ENCODE measurements at regions not wholly inside any gene's neighbourhood (a gene's known extent, or its start where the extent isn't known, plus 50 kb on each side); places are given as distances from the start of the nearest gene placed in this dataset.
"Not testable (repeated sequence)": the region's sequence is repeated elsewhere in the genome, so short reads cannot be mapped to it uniquely, and the experiment has no call there.

DNA sequence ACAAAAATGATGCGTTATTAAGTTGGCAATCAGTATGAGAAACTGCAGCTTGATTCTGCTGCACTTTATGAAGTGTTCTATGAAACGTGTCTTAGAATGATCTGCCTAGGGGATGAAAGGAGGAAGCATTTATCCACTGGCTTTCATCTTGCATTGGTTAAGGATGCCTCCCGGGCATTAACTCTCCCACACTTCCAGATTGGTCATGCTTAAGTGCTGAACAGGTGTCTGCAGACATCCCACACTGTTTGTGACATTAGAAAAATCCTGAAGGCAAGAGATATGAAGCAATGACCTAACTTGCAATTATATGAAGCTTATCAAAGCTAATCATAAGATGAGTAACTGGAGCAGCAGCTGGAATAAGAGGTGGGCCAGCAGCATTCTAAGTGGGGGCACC, 437.3 kb downstream of the NSUN3 start:
- DNase-seq (ENCODE audit: low read depth, low spot score): no peak

GRCh38 chr3:94507354-94507753, 444.5 kb downstream of the NSUN3 start:
- not testable (repeated sequence) for DNase-seq (ENCODE audit: low read depth, low spot score)

DNA sequence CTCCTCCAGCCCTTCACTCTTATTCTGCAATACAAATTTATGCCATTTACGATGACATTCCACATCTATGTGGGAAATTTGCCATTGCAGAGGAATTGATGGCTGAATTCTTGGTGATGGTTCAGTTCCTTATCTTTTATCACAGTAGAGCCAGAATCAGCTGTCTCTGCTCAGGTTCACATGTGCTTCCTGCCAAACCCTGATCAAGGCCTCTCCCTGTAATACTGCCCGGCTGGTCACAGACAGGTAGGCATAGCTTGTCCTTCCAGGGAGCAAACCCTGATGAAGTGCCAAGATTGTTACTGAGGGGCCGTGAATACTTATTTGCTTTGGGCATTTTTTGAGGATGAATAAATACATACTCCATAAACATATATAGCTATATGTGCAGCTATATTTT, 450.0 kb downstream of the NSUN3 start:
- no peak for DNase-seq (ENCODE audit: low read depth, low spot score)

GRCh38 chr3:94513600-94513999, 450.7 kb downstream of the NSUN3 start:
- DNase-seq (ENCODE audit: low read depth, low spot score): no peak

DNA sequence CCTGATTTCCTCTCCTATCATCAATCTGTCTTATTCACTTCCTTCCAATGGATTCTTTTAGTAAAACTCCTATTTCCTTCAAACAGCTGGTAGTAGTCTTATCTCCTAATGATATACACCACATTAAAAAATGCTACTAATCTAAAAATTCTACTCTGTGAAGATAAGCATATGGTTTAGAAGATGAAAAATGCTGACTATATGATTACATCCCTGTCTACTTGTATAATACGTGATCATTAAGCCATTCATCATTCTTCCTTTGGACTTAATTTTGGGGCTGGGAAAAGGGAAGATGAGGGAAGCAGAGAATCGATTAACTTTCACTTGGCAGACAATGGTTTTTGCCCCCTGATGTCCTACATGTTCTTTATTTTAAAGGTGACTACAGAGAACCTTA, 453.1 kb downstream of the NSUN3 start:
- no peak for DNase-seq (ENCODE audit: low read depth, low spot score)

DNA sequence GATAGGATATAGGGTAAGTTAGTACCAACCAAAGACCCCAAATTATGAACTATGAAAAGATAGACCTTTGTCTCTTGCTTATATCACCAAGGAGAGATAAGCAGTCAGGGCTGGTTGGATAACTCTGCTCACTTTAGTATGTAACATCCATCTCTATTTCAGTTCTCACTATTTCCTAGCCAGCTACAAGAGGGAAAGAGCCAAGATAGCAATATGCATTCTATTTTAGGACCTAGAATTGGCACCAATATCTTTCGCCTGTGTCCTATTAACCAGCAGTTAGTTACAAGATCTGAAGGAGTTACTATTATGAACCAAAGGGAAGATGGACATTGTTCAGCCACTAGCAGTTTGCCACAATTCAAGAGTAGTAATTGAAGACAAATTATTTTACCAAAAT, 457.5 kb downstream of the NSUN3 start:
- DNase-seq (ENCODE audit: low read depth, low spot score): no peak

DNA sequence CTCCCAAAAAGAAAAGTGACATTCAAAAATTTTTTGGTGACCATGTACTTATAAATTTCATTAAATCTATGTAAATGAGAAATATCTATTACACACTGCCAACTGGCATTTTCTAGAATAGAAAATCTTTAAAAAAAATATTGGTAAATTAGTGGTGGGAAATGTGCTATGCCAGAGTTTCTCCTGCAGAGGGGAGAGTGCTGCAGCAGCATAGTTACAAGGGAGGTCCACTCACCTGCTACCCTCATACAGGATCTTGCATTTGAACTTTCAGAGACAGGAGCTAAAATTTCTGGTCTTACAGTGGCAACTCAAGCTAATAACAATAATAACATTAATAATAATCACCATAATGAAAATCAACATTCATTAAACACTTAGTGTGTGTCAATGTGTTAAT, 459.6 kb downstream of the NSUN3 start:
- DNase-seq (ENCODE audit: low read depth, low spot score): no peak

- no peak for DNase-seq (ENCODE audit: low read depth, low spot score)
These were observed 461.4 kb downstream of the NSUN3 start for GRCh38 chr3:94524102-94524919.

DNA sequence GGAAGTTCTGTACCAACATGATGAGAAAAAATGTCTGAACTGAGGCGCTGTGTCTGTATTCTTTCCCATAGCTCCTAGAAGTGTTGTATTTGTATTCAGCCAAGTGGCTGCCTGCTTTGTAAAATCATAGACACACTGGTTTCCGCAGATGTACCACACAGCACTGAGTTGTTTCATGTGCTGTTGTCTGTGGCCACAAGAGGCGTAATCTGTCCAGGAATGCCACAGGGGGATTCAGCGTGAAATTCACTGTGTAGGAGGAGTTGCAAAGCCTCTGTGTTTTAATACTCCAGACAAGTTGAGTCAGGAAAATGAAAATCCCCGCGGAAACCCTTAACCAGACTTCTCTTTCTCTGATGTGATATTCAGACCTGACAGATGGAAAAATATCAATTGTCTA, 462.2 kb downstream of the NSUN3 start:
- DNase-seq (ENCODE audit: low read depth, low spot score): peak; percentile 17

DNA sequence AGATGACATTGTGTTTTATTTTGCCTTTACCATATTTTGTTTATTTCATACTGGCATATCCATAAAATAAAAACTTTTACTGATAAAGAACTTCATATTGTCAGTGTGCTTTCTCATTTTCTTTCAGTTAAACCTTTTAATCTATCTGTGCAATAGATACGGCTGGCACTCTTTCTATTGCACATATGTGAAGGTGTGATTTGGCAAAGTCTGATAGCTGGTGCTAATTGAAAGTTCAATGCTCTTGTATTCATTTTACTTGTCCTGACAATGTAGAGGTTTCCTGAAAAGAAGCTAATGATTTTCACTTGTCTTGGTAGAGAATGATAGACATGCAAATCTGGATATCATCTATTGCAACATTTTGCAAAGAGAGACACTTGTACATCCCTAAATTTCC, 467.0 kb downstream of the NSUN3 start:
- no peak for DNase-seq (ENCODE audit: low read depth, low spot score)

DNA sequence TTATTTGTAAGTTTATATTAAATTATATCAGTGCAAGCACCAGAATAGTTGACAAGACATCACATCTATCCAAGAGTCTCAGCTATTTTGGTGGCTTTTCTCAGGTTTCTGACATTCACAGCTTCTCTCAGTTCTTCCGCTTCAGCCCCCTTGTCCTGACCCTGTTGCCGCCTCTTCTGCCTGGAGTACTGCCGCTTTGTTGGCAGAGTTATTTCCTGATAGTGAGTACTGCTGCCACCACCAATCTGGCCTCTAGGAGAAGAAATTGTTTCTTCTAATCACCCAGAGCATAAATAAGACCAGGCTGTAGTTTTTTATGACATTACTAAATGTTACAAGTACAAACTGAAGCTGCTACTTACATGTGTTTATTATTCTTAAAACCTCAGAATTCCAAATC, 470.1 kb downstream of the NSUN3 start:
- DNase-seq (ENCODE audit: low read depth, low spot score): no peak

- DNase-seq (ENCODE audit: low read depth, low spot score): no peak
These were observed 477.1 kb downstream of the NSUN3 start for GRCh38 chr3:94539937-94540336.

DNA sequence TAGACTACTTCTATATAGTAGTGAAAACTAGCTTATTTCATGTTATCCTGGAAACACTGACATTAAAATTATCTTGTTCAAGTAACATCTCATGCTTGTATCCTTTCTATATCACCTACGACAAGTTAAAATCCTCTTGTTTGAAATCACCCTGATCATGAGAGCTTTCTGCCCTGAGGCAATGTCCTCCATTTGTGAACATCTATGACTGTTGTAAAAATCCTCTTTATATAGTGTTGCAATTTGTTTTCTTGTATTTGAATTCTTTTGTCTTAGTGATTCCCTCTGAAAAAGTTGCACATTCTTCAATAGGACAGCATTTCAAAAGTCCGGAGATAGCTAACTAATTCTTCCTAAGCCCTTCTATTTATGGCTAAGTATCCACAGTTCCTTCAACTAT, 480.3 kb downstream of the NSUN3 start:
- no peak for DNase-seq (ENCODE audit: low read depth, low spot score)

- no peak for DNase-seq (ENCODE audit: low read depth, low spot score)
These were observed 481.4 kb downstream of the NSUN3 start for GRCh38 chr3:94544131-94544789.

- DNase-seq (ENCODE audit: low read depth, low spot score): peak; percentile 20
These were observed 485.9 kb downstream of the NSUN3 start for GRCh38 chr3:94548581-94549316.

- DNase-seq (ENCODE audit: low read depth, low spot score): no peak
These were observed 498.2 kb downstream of the NSUN3 start for GRCh38 chr3:94561094-94561493.

GRCh38 chr3:94564247-94564646, 501.4 kb downstream of the NSUN3 start:
- DNase-seq (ENCODE audit: low read depth, low spot score): peak; percentile 6

DNA sequence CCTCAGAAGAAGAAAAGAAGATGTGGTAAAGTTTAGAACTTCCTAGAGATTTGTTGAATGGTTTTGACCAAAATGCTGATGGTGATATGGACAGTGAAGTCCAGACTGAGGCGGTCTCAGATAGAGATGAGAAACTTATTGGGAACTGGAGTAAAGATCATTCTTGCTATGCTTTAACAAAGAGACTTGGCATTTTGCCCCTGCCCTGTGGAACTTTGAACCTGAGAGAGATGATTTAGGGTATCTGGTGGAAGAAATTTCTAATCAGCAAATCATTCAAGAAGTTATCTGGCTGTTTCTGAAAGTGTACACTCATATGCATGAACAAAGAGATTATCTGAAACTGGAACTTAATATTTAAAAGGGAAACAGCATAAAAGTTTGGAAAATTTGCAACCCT, 505.2 kb downstream of the NSUN3 start:
- DNase-seq (ENCODE audit: low read depth, low spot score): no peak

- DNase-seq (ENCODE audit: low read depth, low spot score): no peak
These were observed 510.5 kb downstream of the NSUN3 start for GRCh38 chr3:94573337-94573736.

DNA sequence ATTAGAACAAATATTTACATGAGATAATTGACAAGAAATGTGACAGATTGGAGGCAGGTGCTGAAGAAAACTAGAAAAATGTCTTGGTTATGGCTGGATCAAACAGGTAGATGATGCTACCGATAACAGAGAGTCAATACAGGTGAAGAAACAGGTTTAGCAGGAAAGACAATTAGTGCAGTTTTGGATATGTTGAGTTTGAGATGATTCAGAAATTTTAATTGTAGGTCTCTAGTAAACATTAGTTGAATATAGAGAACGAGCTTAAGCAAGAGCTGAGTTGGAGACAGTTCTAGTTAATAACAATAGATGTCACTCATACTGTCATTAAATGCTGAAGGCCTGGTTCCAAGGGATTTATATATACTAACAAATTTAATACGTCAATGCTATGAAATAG, 524.4 kb downstream of the NSUN3 start:
- DNase-seq (ENCODE audit: low read depth, low spot score): no peak

DNA sequence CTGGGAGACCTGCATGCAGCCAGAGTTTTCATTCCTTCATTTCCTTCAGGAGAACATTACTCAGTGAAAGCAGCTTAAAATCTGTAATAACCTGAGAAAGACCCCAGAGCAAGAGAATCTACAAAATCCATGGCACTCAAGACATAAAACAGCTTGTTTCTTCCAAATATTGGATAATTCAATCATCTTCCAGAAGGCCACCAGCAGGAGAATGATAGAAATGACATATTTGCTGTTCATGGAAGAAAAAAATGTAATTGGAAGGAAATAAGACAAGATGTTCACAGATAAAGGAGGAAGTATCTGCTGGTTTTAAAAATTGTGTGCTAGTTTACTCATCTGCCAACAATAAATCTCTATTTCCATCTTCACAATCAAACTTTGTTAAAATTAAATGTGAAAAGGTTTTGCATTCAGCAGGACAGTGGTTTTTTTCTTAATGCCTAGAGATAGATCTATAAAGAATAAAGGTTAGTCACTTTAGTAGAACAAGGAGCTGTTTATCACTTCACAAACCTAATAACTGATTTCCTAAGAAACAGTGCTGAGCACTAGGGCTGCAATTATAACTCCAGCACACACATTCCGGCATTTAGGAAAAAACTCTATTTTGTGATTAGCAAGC, 530.8 kb downstream of the NSUN3 start:
- no peak for DNase-seq (ENCODE audit: low read depth, low spot score)

DNA sequence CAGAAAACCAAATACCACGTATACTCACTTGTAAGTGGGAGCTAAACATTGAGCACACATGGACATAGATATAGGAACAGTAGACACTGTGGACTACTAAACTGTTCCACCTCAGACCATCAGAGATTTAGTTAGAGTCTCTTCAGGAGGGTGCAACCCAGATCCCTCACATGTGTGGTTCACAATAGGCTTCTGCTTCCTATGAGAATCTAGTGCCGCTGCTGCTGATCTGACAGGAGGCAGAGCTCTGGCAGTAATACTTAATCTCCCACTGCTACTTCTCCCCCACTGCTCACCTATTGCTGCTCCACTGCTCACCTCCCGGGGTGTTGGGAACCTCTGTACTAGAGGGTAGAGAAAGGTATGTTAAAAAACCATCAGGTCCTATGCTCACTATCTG, 533.3 kb downstream of the NSUN3 start:
- DNase-seq (ENCODE audit: low read depth, low spot score): no peak

Data from ELF-1 (cell line).